CD8-positive, alpha-beta memory T cell (primary cell): ENCODE measurements at regions not wholly inside any gene's neighbourhood (a gene's known extent, or its start where the extent isn't known, plus 50 kb on each side); places are given as distances from the start of the nearest gene placed in this dataset.

Source experiments
- CTCF ChIA-PET: fragments of 350-600 bp; sonication (Branson Sonifier 250); formaldehyde crosslinking; loops from one replicate; lab custom pipeline; 2021; ENCODE audit warnings: antibody characterized with exemption; lab: Charles Lee
- POLR2A ChIA-PET: fragments of 350-600 bp; sonication (Branson Sonifier 250); formaldehyde crosslinking; loops from one replicate; lab custom pipeline; 2021; ENCODE audit warnings: antibody characterized with exemption; lab: Charles Lee
- DNase-seq, 5 donors: peaks; one replicate each; pipeline versions ENCODE4 v3.0.0 to v3.0.0-alpha.2; 2020 to 2022; ENCODE audit warnings: mixed read lengths in 1 of 5
- H3K27ac ChIP-seq: one replicate; pipeline ENCODE4 v1.7.0; 2013; ENCODE audit warnings: low read depth, mild to moderate bottlenecking, low read length, moderate library complexity
- H3K27me3 ChIP-seq: 2 replicates; pipeline ENCODE4 v1.7.0; 2013; ENCODE audit warnings: low read length, mild to moderate bottlenecking; ENCODE audit not compliant: insufficient read depth, poor library complexity, severe bottlenecking
- H3K36me3 ChIP-seq: 2 replicates; pipeline ENCODE4 v1.7.0; 2013; ENCODE audit warnings: mild to moderate bottlenecking, low read length, moderate library complexity; ENCODE audit not compliant: insufficient read depth
- H3K4me1 ChIP-seq: 2 replicates; pipeline ENCODE4 v1.7.0; 2013; ENCODE audit warnings: mild to moderate bottlenecking, low read length, moderate library complexity; ENCODE audit not compliant: insufficient read depth
- H3K4me3 ChIP-seq: 2 replicates; pipeline ENCODE4 v1.7.0; 2013; ENCODE audit warnings: mild to moderate bottlenecking, low read length
- H3K9me3 ChIP-seq: 2 replicates; pipeline ENCODE4 v1.7.0; 2013; ENCODE audit warnings: mild to moderate bottlenecking, low read length
- H3K27ac Mint-ChIP-seq, 8 donors: one replicate each; pipeline ENCODE4 v1.8.0; 2020 to 2021; ENCODE audit warnings: mixed read lengths in 8 of 8, mild to moderate bottlenecking in 6 of 8, inconsistent platforms in 3 of 8, moderate library complexity in 3 of 8
- H3K27me3 Mint-ChIP-seq, 2 donors: one replicate each; pipeline ENCODE4 v1.8.0; 2020 to 2021; ENCODE audit warnings: mixed read lengths in 2 of 2, mild to moderate bottlenecking in 1 of 2, moderate library complexity in 1 of 2
- H3K36me3 Mint-ChIP-seq, 3 donors: one replicate each; pipeline ENCODE4 v1.8.0; 2020 to 2021; ENCODE audit warnings: mixed read lengths in 3 of 3, inconsistent platforms in 1 of 3, mild to moderate bottlenecking in 1 of 3
- H3K4me1 Mint-ChIP-seq, 3 donors: one replicate each; pipeline ENCODE4 v1.8.0; 2020 to 2021; ENCODE audit warnings: mixed read lengths in 3 of 3, inconsistent platforms in 1 of 3, mild to moderate bottlenecking in 1 of 3
- H3K4me3 Mint-ChIP-seq, 7 donors: one replicate each; pipeline ENCODE4 v1.8.0; 2020 to 2021; ENCODE audit warnings: mixed read lengths in 7 of 7, mild to moderate bottlenecking in 6 of 7, moderate library complexity in 4 of 7, inconsistent platforms in 2 of 7
- H3K9me3 Mint-ChIP-seq, 5 donors: one replicate each; pipeline ENCODE4 v1.8.0; 2020 to 2022; ENCODE audit warnings: mixed read lengths in 5 of 5, mild to moderate bottlenecking in 3 of 5, moderate library complexity in 2 of 5, inconsistent platforms in 1 of 5

- H3K9me3 Mint-ChIP-seq, result peaks cover 0 to 2% (median 0%) of the 10 kb centered on the region in 5 donors
- Histone ChIP-seq H3K9me3 (no peaks in the 10 kb centered on the region), H3K4me3 (no peak overlapping the region), H3K4me1 (no peaks in the 10 kb centered on the region), H3K27me3 (no peaks in the 10 kb centered on the region), H3K27ac (no peak overlapping the region), H3K36me3 (no peaks in the 10 kb centered on the region)
- no peak overlapping the region for H3K27ac Mint-ChIP-seq
- H3K27me3 Mint-ChIP-seq, result peaks cover 0 to 3% of the 10 kb centered on the region in 2 donors
- no peaks in the 10 kb centered on the region for H3K4me1 Mint-ChIP-seq
- DNase-seq, result no peak
- POLR2A ChIA-PET, result no interaction called here
- no peaks in the 10 kb centered on the region for H3K36me3 Mint-ChIP-seq
- CTCF ChIA-PET, result no interaction called here
- H3K4me3 Mint-ChIP-seq, result no peak overlapping the region
Observed at GRCh38 chr2:6474161-6475140, 391.3 kb downstream of the CMPK2 start.

GRCh38 chr2:6475155-6475940, 390.4 kb downstream of the CMPK2 start:
- ChIA-PET POLR2A (no interaction called here), CTCF (no interaction called here)
- no peaks in the 10 kb centered on the region for H3K9me3 ChIP-seq
- H3K36me3 Mint-ChIP-seq, result no peaks in the 10 kb centered on the region
- peaks cover 2 to 3% of the 10 kb centered on the region in 2 donors for H3K27me3 Mint-ChIP-seq
- DNase-seq, result no peak
- H3K27ac ChIP-seq, result no peak overlapping the region
- H3K4me3 Mint-ChIP-seq, result no peak overlapping the region
- no peaks in the 10 kb centered on the region for H3K4me1 Mint-ChIP-seq
- no peak overlapping the region for H3K4me3 ChIP-seq
- no peaks in the 10 kb centered on the region for H3K36me3 ChIP-seq
- H3K27me3 ChIP-seq, result no peaks in the 10 kb centered on the region
- no peak overlapping the region for H3K27ac Mint-ChIP-seq
- H3K9me3 Mint-ChIP-seq, result peaks cover 0 to 9% (median 2%) of the 10 kb centered on the region in 5 donors
- no peaks in the 10 kb centered on the region for H3K4me1 ChIP-seq

- H3K27ac Mint-ChIP-seq, result no peak overlapping the region
Observed at GRCh38 chr2:6480514-6480913, 385.2 kb downstream of the CMPK2 start.

DNA sequence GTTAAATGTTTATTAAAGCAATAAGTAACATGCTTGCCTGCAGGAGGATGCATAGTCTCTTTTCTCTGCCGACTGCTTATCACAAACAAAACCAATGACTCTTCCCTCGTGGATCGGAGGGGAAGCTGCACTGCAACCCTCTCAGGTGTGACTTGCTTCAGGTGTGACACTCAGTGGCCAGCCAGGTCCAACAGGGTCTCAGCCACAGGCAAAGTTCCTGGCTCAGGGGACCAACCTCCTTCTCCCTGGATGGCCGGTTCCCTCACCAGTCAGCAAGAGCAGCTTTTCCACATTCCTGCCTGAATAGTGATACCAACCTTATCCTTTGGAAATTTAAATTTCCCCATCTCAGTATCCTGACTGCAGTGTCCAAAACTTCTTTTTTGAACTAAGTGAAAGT, 383.5 kb downstream of the CMPK2 start:
- H3K4me1 ChIP-seq, result no peaks in the 10 kb centered on the region
- no peaks in the 10 kb centered on the region for H3K36me3 Mint-ChIP-seq
- no peaks in the 10 kb centered on the region for H3K4me1 Mint-ChIP-seq
- ChIA-PET CTCF (no interaction called here), POLR2A (no interaction called here)
- H3K27me3 ChIP-seq, result no peaks in the 10 kb centered on the region
- peaks cover 0 to 11% (median 2%) of the 10 kb centered on the region in 5 donors for H3K9me3 Mint-ChIP-seq
- H3K27ac Mint-ChIP-seq, result no peak overlapping the region
- no peaks in the 10 kb centered on the region for H3K36me3 ChIP-seq
- no peaks in the 10 kb centered on the region for H3K9me3 ChIP-seq
- no peak overlapping the region for H3K27ac ChIP-seq
- H3K27me3 Mint-ChIP-seq, result peaks cover 3 to 4% of the 10 kb centered on the region in 2 donors
- no peak overlapping the region for H3K4me3 ChIP-seq
- DNase-seq, result no peak
- no peak overlapping the region for H3K4me3 Mint-ChIP-seq

More at GRCh38 chr2:6480514-6480913, 385.2 kb downstream of the CMPK2 start:
- Mint-ChIP-seq H3K9me3 (peaks cover 0 to 11% (median 2%) of the 10 kb centered on the region in 5 donors), H3K36me3 (no peaks in the 10 kb centered on the region), H3K4me3 (no peak overlapping the region), H3K4me1 (no peaks in the 10 kb centered on the region), H3K27me3 (peaks cover 3 to 4% of the 10 kb centered on the region in 2 donors)
- H3K27ac ChIP-seq, result no peak overlapping the region
- no peak overlapping the region for H3K4me3 ChIP-seq
- DNase-seq, result no peak
- POLR2A ChIA-PET, result no interaction called here
- CTCF ChIA-PET, result no interaction called here
- no peaks in the 10 kb centered on the region for H3K36me3 ChIP-seq
- H3K27me3 ChIP-seq, result no peaks in the 10 kb centered on the region
- H3K4me1 ChIP-seq, result no peaks in the 10 kb centered on the region
- H3K9me3 ChIP-seq, result no peaks in the 10 kb centered on the region

DNA sequence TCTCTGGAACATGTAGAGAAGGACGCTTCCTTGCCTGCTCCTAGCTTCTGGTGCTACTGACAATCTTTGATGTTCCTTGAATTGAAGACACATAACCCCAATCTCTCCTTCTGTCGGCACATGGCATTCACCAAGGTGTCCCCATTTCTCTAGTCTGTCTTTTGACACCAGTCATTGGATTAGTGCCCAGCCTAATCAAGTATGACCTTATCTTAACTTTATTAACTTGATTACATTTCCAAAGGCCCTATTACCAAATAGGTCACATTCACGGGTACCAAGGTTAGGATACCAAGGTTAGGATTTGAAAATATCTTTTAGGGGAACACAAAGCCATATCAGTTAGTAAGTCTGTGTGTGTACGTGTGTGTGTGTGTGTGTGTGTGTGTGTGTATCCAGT, 377.9 kb downstream of the CMPK2 start:
- peaks cover 2 to 8% of the 10 kb centered on the region in 2 donors for H3K27me3 Mint-ChIP-seq
- Histone ChIP-seq H3K27ac (no peak overlapping the region), H3K4me3 (no peak overlapping the region), H3K27me3 (no peaks in the 10 kb centered on the region), H3K4me1 (no peaks in the 10 kb centered on the region), H3K36me3 (no peaks in the 10 kb centered on the region), H3K9me3 (no peaks in the 10 kb centered on the region)
- H3K9me3 Mint-ChIP-seq, result peaks cover 0 to 6% (median 2%) of the 10 kb centered on the region in 5 donors
- ChIA-PET CTCF (no interaction called here), POLR2A (no interaction called here)
- no peak overlapping the region for H3K27ac Mint-ChIP-seq
- DNase-seq, result no peak
- H3K4me1 Mint-ChIP-seq, result no peaks in the 10 kb centered on the region
- no peaks in the 10 kb centered on the region for H3K36me3 Mint-ChIP-seq
- no peak overlapping the region for H3K4me3 Mint-ChIP-seq

GRCh38 chr2:6492573-6492972, 373.1 kb downstream of the CMPK2 start:
- no peak overlapping the region for H3K27ac Mint-ChIP-seq
- POLR2A ChIA-PET, result no interaction called here
- CTCF ChIA-PET, result no interaction called here
- Histone ChIP-seq H3K9me3 (no peaks in the 10 kb centered on the region), H3K27me3 (no peaks in the 10 kb centered on the region), H3K27ac (no peak overlapping the region), H3K4me3 (no peak overlapping the region), H3K4me1 (no peaks in the 10 kb centered on the region), H3K36me3 (no peaks in the 10 kb centered on the region)
- peaks cover 0 to 6% (median 2%) of the 10 kb centered on the region in 5 donors for H3K9me3 Mint-ChIP-seq
- H3K27me3 Mint-ChIP-seq, result peaks cover 0 to 4% of the 10 kb centered on the region in 2 donors
- no peaks in the 10 kb centered on the region for H3K4me1 Mint-ChIP-seq
- H3K36me3 Mint-ChIP-seq, result no peaks in the 10 kb centered on the region
- no peak overlapping the region for H3K4me3 Mint-ChIP-seq
- no peak for DNase-seq

DNA sequence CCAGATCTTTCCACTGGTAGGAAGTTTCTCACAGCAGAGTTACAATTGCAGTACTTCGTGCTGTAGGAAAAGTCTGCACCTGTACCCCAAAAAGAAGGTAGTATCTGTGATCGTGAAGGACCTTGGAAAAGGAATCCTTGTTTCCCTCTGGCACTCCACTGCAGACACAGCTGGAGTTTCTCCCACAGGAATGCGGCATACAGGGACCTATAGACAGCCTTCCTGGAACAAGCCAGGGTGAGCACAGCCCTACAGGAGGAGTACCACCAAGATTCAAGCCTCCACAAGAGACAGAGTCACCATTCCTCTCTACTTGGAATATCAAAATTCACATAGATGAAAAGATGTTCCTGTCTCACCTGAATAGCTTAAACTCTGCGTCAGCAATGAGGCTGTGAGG, 372.4 kb downstream of the CMPK2 start:
- no peaks in the 10 kb centered on the region for H3K36me3 ChIP-seq
- Mint-ChIP-seq H3K36me3 (no peaks in the 10 kb centered on the region), H3K4me3 (no peak overlapping the region), H3K9me3 (peaks cover 0 to 6% (median 2%) of the 10 kb centered on the region in 5 donors), H3K27ac (no peak overlapping the region), H3K27me3 (peaks cover 0 to 4% of the 10 kb centered on the region in 2 donors), H3K4me1 (no peaks in the 10 kb centered on the region)
- ChIA-PET CTCF (no interaction called here), POLR2A (no interaction called here)
- H3K27me3 ChIP-seq, result no peaks in the 10 kb centered on the region
- H3K27ac ChIP-seq, result no peak overlapping the region
- DNase-seq, result no peak
- no peaks in the 10 kb centered on the region for H3K4me1 ChIP-seq
- no peaks in the 10 kb centered on the region for H3K9me3 ChIP-seq
- no peak overlapping the region for H3K4me3 ChIP-seq

DNA sequence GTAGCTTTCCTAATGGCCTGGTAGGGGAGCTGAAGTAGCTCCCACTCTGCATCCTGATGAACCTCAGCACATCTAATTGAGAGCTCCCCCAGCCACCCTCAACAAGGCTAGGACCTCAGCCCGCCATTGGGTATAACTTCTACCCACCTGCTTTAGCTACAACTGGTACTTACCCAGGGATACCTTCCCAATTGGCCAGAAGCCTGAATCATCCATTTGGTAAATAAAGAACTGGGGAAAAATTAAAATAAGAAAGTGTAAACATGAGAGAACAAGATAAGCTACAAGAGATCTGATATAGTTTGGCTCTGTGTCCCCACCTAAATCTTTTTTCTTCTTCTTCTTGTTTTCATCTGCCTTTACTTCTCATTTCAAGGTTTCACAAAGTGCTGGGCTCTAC, 372.0 kb downstream of the CMPK2 start:
- H3K36me3 Mint-ChIP-seq, result no peaks in the 10 kb centered on the region
- peaks cover 0 to 4% of the 10 kb centered on the region in 2 donors for H3K27me3 Mint-ChIP-seq
- Histone ChIP-seq H3K27ac (no peak overlapping the region), H3K27me3 (no peaks in the 10 kb centered on the region), H3K36me3 (no peaks in the 10 kb centered on the region), H3K4me1 (no peaks in the 10 kb centered on the region), H3K9me3 (no peaks in the 10 kb centered on the region), H3K4me3 (no peak overlapping the region)
- no peak for DNase-seq
- CTCF ChIA-PET, result no interaction called here
- POLR2A ChIA-PET, result no interaction called here
- H3K4me3 Mint-ChIP-seq, result no peak overlapping the region
- no peak overlapping the region for H3K27ac Mint-ChIP-seq
- no peaks in the 10 kb centered on the region for H3K4me1 Mint-ChIP-seq
- H3K9me3 Mint-ChIP-seq, result peaks cover 0 to 6% (median 2%) of the 10 kb centered on the region in 5 donors
